Kidney glomerular epithelial cell (primary cell): ENCODE measurements at regions not wholly inside any gene's neighbourhood (a gene's known extent, or its start where the extent isn't known, plus 50 kb on each side); places are given as distances from the start of the nearest gene placed in this dataset.
A peak's percentile ranks its signal among the peaks of the same experiment; 100 is the strongest.
"Not testable (repeated sequence)": the region's sequence is repeated elsewhere in the genome, so short reads cannot be mapped to it uniquely, and the experiment has no call there.

Experiments used
- DNase-seq: peaks from one replicate; lab custom pipeline; 2025; lab: John Stamatoyannopoulos, UW

- no peak for DNase-seq
Measured at GRCh38 chr5:130955041-130955440, 210.0 kb downstream of the HINT1 start.

GRCh38 chr5:130954336-130954735 is 210.7 kb downstream of the HINT1 start:
- DNase-seq: no peak

GRCh38 chr5:130939059-130939458 is 226.0 kb downstream of the HINT1 start:
- no peak for DNase-seq

- no peak for DNase-seq
Measured at GRCh38 chr5:130937046-130937445, 228.0 kb downstream of the HINT1 start.

- no peak for DNase-seq
Measured at GRCh38 chr5:130923543-130924124, 241.4 kb downstream of the HINT1 start.

GRCh38 chr5:130912088-130912487 is 253.0 kb downstream of the HINT1 start:
- DNase-seq: no peak

DNA sequence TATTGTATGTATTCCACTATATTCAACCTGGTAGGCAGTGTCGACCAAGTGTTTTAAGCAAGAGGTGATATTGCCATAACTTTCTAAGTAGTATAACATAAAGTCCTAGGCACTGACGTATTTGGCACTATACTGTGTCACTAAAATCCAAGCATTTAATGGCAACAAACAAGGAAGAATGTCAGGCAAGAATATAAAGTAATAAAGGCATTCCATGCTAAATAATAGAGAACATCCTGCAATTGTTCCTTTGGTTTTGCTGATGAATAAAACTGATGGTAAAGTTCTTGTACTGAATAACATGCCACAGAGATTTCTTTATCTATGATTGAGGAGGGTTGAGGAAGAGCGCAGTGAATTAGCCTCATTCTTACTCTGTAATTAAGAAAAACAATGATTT is 256.9 kb downstream of the HINT1 start:
- DNase-seq: no peak

- not testable (repeated sequence) for DNase-seq
Measured at GRCh38 chr5:130897537-130898195, 267.4 kb downstream of the HINT1 start.

DNA sequence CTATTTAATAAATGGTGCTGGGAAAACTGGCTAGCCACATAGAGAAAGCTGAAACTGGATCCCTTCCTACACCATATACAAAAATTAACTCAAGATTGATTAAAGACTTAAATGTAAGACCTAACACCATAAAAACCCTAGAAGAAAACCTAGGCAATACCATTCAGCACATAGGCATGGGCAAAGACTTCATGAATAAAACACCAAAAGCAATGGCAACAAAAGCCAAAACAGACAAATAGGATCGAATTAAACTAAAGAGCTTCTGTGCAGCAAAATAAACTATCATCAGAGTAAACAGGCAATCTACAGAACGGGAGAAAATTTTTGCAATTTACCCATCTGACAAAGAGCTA is 267.9 kb downstream of the HINT1 start:
- DNase-seq: not testable (repeated sequence)

DNA sequence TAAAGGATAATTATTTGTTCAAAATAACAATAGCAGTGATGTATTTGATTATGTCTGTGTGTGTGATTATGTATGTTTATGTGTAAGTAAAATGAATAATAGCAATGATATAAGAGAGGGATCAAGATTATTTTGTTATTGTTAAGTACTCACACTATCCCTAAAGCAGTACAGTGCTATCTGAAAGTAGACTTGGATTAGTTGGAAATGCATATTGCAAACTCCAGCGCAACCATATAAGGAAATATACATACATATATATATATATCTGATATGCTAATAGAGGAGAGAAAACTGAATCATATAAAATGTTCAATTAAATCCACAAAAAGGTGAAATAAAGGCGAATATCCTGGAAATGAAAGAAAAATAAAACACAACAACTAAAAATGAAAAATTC is 268.4 kb downstream of the HINT1 start:
- no peak for DNase-seq

- DNase-seq: no peak
Measured at GRCh38 chr5:130893006-130893405, 272.1 kb downstream of the HINT1 start.

GRCh38 chr5:130890610-130891009 is 274.4 kb downstream of the HINT1 start:
- no peak for DNase-seq

- no peak for DNase-seq
Measured at GRCh38 chr5:130885691-130886090, 279.4 kb downstream of the HINT1 start.

DNA sequence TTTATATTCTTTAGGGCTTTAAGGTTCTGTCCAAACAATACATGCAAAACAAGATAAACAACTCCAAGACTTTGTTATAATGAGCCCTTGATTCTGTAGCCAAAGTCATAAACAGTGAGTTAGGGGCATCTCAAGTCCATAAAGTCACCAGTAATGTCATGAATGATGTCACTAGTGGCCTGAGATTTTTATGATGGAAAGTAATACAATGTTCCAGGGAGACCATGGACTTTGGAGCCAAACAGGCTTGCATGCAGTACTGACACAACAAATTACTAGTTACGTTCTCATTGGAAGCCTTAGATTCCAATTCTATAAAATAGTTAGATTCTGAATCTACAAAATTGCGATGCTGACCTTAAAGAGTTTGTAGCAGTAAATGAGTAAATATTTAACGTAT is 280.0 kb downstream of the HINT1 start:
- DNase-seq: no peak

GRCh38 chr5:130884023-130884422 is 281.0 kb downstream of the HINT1 start:
- DNase-seq: no peak

GRCh38 chr5:130875656-130876055 is 289.4 kb downstream of the HINT1 start:
- no peak for DNase-seq

- no peak for DNase-seq
Measured at GRCh38 chr5:130874861-130875417, 290.1 kb downstream of the HINT1 start.

DNA sequence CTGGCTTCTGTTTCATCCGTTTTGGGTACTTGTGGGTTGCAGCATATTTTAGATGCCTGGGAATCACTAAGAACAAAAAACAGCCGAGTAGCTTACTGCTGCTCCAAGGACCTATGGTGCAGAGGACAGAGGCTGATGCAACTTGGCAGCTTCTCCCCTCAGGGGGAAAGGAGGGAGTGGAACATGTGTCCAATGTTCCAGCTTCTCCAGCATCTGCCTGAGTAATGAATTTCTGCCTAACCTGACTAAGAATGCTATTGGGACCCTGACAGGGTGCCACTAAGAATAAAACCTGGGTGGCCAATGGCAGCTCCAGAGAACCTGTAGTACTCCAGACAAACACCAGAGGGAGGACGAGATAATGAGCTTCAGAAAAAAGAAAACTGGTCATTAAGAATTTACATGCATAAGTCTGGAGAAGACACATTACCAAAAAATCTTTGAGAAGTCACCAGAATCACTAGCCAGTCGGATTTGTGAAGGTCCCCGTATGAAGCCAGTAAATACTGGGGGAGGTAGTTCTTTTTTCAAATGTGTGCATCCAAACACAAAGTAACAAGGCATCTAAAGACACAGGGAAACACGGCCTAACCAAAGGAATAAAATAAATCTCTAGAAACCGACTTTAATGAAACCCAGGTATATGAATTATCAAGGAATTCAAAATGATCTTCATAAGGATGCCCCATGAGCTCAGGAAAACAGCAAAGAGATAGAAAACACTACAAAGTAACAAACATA is 293.5 kb downstream of the HINT1 start:
- peak; percentile 2 for DNase-seq

- DNase-seq: no peak
Measured at GRCh38 chr5:130870691-130871090, 294.4 kb downstream of the HINT1 start.

DNA sequence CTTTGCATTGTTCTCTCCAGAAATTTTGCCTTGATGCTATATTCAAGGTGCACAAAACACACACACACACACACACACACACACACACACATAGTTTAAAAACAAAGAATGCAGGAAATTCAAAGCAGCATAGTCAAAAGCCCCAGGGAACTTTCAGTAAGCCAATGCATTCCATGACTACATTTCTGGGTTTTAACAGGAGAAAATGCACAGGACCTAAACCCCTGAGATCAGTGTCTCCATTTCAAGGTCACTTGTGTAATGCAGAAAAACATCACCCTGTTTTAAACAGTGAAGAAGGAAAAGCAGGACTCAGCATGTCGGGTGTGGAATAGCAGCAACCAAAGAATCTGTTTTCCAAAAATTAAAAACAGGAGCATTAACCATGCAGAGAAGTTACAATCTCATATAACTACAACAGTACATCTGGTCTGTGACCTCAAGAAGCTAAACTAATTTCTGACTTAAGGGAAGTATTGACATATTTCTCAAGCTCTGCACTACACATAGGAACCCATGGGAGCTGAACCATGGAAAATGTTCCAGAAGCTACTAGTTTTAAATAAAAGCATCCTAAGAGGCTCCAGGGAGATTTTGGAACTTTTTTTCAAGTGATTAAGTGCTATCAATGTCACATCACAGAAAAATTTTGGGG is 296.7 kb downstream of the HINT1 start:
- DNase-seq: no peak

DNA sequence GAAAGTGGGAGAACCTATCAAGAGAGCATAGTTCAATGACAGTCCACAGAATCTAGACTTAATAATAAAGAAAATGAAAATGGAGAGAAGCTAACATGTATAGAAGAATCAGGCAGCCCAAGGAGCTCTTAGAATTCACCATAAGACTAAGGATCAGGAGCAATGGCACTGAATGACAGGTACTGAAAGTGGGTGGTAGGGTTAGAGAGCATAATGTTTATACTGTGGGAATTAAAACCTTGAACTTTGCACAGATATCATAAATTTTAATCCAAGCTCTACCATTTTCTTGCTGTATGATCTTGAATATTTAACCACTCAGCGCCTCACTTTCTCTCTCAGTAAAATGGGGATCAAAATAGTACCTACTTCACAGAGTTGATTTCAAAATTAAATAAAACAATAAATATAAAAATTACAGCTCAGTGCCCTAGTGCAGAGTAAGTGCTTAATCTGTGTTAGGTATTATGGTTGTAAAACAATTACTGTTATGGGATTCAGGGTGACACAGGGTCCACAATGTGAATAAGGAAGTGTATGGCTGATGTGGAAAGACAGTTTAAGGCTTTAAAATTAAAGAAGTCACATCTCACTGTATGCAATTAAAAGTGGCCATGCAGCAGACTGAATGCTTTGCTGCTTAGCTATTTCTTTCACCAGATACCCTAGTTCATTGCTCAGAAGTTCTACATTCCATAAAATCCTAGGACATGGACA is 319.8 kb downstream of the HINT1 start:
- no peak for DNase-seq
